HK-2 (cell line): ENCODE measurements at regions not wholly inside any gene's neighbourhood (a gene's known extent, or its start where the extent isn't known, plus 50 kb on each side); places are given as distances from the start of the nearest gene placed in this dataset.

ENCODE experiments used
- DNase-seq: peaks from one replicate; pipeline ENCODE4 v3.0.0-alpha.2; 2018; ENCODE audit not compliant: unreplicated experiment

DNA sequence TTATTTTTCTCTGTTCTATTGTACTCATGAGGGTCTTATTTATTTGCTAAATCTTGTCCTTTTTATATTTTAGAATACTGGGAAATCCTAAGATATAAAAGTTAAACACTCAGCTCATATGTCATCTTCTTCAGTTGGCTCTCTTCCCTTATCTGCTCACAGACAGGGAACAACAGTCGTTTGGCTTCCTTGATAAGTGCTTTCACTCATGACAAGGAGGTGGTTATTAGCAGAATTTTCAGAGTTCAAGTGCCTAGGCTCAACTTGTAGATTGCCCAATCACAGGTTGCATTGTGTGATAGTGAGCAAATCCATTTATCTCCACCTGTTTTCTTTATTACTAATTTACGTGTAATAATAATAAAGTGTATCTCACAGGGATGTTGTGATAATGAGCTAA is 620.3 kb upstream of the PCDH20 start:
- DNase-seq = no peak

DNA sequence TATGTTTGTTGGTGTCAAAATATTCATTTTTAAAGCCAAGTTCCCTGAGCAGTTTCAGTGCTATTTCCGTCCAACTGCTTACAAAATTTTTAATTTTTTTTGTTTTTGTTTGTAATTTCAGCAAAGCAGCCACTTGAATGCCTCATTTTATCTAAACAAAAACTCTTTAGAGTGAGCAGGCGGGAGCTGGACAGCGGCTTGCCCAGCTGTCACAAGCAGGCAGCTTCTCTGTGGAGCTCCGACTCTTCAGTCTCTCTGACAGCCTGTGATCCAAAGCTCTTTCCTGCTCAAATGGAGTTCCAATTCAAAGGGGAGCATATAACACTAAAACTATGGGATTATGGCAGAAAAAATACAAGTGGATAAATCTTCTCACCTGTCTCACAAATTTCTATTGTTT is 618.3 kb upstream of the PCDH20 start:
- DNase-seq = no peak

DNA sequence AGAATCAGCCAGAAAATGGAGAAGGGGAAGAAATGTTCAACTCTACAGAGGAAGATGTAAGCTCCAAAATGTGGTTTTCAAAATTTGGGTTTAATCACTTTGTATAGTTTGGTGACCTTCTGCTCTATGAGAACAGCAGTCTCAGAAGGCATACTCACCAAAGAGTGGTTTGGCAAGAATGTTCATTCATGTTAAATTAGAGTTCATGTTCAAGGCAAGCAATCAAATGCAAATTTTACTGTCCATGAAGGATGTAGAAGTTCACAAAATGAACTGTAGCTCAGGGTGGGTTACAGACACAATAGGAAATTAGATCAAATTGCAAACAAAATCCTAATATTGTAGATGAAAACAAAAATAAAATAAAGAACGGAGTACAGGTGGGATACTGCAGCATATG is 606.7 kb upstream of the PCDH20 start:
- DNase-seq = no peak

DNA sequence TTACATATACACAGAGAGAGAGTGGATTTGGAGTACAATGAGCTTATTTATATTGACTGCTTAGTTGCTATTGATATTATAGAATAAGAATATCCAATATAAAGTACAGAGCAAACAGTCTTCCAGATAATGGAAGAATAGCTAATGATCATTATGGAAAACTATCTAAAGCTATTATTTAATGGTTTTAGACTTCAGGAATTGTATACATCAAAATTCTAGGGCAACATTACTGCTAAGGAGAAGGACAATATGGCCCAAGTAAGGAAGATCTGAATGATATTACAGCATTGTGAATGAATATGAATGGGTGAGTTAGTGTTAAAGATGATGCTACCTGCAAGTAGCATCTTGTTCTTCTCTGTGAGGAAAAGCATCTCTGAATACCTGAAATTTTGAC is 604.2 kb upstream of the PCDH20 start:
- DNase-seq = no peak

DNA sequence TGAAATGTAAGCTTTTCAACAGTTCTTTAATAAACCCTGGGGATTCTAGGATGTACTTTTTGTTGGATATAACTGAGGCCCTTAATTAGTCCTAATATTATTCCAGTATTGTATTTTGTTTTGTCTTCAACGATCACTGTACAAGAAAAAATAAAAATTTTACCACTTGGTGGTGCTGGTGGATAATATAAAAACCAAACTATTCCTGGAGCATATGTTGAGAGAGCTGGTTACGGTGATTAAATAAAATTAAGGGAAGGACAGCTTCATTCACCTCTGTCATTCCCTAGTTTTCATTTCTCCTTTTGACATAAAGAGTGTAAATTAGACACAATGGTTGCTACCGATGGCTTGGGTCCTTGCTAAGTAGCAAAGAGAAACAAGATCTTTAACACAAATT is 598.6 kb upstream of the PCDH20 start:
- no peak for DNase-seq

DNA sequence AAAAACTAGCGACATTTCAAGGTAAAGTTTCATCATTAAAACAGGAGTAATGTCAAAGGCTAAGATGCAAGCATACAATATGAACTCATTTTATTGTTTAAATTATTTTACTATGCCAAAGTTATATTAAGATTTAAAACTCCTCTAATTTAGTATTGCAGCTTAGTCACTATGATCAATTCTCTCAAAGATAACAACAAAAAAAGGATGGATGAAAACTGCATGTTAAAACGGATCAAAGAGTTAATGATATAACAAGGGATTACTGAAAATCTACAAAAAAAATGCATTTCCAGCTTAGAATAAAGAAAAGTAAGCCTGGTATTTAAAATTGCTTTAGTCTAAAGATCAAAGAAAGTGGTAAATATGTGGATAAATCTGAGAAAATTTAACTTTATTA is 587.8 kb upstream of the PCDH20 start:
- DNase-seq = no peak

DNA sequence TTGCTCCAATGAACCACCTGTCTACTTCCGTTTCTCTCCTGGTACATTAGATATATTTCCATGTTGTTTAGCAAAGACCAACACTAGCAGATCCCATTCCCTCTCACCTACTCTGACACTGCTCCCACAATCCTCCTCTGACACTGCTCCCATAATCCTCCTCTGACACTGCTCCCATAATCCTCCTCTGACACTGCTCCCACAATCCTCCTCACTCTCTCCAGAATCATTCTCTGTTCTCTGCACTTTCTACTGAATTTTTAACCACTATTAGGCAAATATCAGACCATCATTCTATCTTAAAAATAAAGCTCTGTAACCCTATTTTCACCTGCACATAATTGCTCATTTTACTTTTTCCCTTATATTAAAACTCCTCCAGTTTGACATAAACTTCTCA is 578.5 kb upstream of the PCDH20 start:
- DNase-seq = no peak

DNA sequence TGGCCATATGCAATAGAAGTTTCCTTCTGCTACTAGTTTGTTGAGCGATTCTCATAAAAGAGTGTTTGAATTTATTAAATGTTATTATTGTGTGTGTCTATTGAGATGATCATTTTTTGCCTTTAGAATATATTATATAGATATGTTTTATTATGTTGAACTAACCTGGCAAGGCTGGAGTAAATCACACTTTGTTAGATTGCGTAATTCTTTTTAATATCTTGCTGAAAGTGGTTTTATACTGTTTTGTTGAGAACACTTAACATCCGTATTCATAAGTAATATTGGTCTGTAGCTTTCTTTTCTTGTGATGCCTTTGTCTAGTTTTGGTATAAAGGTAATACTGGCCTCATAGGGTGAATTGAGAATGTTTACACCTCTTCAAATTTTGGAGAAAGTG is 574.3 kb upstream of the PCDH20 start:
- DNase-seq = no peak

DNA sequence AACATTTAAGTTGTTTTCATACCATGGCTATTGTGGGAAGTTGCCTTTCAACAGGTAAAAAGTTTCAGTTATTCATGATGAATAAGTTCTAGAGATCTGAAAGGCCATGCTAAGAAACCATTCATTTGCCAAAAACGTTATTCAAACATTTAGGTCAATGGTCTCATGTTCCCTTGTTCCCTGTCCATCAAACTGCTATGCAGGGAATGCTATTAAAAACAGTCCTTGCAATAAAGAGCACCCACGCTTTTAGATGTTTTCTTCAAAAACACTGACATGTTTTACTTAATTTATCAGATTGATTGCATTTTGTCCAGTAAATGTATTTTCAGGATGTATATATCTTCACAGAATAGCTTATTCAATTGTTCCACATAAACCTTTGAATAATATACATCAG is 573.2 kb upstream of the PCDH20 start:
- DNase-seq = no peak

DNA sequence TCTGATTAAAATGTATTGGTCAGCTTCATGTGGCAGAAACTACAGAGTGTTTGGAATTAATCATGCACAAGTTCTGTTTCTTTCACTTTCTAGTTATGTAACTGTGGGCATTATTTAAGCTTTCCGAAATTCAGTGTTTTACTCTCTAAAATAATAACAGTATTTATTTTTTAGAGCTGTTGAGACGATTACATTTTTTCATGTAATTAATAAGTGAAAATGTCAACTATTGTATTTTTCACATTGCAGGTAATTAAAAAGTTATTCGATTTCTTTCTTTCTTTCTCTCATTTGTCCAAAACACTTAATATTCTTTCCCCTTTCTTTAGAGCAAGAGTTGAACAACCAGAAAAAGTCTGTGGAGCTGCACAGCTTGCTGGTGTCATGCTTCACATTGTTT is 559.4 kb upstream of the PCDH20 start:
- DNase-seq = no peak

DNA sequence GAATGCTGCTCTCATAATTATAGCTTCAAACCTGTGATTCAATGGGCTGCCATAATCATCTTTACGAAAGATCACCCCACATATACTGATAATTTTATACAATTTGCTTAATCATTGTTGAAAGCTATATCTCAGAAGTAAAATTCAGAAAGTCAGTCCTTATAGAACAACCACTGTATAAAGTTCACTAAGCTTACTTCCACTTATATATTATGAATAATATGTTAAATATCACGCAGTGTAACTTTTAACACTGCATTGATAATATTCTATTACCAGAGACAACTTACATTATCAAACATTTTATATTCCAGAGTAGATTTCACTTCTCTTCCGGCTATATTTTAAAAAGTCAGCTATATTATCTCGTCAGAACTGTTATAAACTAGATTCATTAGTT is 550.1 kb upstream of the PCDH20 start:
- no peak for DNase-seq

DNA sequence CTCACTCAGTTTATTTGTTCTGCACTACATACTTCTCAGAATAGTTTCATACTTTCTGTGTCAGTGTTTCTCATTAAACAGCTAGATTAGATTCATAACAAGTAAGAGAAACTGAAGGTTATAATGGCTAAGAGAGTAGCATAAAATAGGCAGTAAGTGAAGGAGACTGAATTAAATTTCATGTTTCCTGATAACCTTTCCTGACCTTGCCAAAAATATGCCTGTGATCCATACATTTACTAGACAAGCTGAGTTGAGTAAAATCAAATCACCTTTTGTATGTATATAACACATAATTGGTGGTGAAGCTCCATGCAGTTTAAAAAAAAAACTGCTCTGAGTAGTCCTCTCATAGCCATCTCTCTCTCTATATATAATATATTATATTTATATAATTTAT is 545.3 kb upstream of the PCDH20 start:
- DNase-seq = no peak

DNA sequence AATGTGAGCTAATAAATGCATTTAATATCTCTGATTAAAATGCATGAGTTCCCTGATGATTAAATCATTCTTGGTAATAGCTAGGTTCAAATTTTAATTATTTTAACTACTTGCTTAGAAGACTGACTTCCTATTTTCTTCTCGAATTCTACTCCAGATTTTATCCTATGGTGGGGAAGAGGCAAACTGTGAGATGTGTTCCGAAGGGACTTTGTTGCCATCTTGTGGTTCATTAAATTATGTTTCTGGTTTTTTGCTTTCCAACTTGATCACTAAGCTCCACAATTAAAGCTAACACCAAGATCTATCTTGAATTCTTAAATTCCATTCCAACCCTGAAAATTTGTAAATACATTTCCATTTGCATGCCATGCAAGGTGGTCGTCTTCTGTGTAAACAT is 538.4 kb upstream of the PCDH20 start:
- no peak for DNase-seq

DNA sequence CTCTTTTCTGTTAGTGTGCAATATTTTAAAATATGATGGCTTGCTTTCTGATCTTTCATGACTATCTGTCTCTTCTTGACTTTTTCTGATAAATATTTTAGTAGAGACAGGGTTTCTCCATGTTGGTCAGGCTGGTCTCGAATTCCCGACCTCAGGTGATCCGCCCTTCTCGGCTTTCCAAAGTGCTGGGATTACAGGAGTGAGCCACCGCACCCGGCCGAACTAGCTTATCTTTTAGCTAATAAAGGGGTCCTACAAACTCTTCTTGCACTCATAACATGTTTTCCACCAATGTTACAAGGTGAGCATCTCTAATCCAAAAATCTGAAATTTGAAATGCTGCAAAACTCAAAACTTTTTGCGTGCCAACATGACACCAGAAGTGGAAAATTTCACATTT is 535.2 kb upstream of the PCDH20 start:
- DNase-seq = no peak

DNA sequence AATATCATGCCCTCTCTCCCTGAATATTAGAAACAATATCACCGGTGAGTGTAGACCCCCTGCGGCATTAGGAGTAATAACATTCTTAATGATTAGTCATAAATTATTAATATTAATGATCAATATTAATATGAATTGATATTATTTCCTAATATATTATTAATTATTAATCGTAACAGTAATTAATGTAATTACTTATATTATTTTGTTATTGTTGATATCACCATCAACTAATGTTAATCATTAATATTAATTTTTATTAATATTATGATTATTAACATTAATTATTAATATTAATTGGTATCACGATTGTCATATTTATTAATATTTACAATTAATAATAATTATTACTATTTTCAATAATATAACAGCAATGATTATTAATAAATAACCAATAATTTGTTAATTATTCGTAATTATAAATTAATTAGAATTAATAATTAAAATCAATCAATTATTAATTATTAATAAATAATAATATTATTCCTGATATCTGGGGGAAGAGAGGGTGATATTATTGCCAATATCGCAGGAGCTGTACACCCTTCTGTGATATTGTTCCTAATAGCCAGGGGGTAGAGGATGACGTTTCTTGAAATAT is 528.8 kb upstream of the PCDH20 start:
- no peak for DNase-seq

DNA sequence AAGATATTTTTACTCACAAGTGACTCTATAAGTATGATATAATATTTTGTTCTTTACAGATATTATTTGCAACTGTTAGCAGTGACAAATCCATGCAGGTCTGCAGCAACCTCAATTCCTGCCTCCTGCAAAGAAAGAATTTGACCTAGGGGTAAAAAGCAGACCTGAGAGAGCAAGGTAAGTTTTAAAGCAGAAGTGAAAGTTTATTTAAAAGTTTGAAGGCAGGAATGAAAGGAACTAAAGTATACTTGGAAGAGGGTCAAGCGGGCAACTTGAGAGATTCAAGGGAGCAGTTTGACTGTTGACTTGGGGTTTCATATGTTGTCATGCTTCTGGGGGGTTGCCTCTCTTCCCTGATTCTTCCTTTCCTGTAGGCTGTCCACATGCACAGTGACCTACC is 520.1 kb upstream of the PCDH20 start:
- no peak for DNase-seq

DNA sequence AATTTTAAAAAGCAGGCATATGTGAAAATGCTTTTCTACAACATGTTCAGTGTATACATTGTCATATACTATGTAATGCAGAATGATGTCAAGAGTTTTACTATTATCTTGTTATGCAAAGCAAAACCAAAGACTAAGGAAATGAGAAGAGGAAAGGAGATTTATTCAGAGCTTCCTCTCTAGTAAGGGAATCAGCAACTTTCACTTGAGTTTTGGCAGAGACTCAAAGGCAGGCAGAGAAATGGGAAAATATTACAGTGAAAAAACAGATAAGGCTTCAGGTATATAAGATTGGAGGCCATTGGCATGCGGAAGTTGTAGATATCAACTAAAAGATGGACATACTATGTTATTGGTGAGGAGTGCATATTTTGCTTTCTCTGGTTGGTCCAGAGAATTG is 512.0 kb upstream of the PCDH20 start:
- DNase-seq = no peak

DNA sequence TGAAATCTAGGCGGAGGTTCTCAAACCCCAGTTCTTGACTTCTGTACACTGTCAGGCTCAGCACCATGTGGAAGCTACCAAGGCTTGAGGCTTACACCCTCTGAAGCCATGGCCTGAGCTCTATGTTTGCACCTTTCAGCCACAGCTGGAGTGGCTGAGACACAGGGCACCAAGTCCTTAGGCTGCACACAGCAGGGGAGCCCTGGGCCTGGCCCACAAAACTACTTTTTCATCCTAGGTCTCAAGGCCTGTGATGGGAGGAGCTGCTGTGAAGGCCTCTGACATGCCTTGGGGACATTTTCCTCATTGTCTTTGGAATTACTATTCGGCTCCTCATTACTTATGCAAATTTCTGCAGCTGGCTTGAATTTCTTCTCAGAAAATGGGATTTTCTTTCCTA is 503.2 kb upstream of the PCDH20 start:
- DNase-seq = no peak

DNA sequence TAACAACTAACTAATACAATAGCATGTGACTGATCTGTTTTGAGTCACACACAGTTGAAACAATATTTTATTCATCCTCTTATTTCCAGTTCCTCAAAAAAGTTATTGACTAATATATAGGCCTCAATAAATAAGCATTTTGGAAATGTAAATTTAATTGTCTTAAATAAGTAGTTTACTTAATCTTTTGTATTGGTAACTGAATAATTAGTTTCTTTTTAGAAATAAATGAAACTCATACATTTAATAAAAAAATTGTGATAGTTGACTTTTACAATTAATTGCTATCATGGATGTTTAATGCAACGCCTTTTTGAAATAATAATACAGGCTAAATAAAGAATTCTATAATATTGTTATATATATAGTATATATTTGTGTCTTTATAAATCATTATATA is 500.8 kb upstream of the PCDH20 start:
- DNase-seq = no peak

DNA sequence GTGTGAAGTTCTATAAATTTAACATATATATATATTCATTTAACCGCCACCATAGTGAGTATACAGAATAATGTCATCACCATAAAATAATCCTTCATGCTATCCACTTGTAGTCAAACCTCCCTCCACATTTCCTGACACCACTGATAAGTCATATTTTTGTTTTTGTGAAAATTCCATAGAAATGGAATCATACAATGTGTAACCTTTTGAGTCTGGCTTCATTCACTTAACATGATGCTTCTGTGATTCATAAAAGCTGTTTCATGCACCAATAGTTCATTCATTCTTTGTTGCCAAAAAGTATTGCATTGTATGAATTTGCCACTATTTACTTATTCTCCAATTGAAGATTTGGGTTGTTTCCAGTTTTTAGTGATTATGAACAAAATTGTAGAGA is 497.5 kb upstream of the PCDH20 start:
- no peak for DNase-seq

DNA sequence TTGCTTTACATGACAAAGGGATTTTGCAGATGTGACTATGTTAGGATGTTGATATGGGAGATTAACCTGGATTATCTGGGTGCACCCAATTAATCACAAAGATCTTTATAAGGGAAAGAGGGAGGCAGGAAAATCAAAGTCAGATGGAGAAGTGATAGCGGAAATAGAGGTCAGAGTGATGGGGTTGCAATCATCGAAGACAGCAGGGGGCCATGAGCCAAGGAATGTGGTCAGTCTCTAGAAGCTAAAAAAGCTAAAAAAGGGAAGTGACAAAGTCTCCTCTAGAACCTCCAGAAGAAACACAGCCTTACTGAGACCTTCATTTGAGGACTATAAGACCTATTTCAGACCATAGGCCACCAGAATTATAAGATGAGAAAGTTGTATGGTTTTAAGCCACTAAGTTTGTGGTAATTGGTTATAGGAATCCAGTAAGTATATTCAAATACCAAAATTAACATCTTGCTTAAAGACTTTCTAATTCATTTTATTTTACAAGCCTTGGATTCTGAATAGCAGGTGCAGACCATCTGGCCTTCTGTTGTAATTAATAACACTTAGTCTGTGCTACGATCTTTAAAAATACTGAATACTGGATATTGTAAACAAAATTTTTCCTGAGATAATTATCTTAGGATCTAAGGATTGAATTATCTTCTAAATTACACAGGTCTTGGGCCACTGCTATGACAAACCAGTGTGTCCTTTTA is 493.4 kb upstream of the PCDH20 start:
- no peak for DNase-seq

DNA sequence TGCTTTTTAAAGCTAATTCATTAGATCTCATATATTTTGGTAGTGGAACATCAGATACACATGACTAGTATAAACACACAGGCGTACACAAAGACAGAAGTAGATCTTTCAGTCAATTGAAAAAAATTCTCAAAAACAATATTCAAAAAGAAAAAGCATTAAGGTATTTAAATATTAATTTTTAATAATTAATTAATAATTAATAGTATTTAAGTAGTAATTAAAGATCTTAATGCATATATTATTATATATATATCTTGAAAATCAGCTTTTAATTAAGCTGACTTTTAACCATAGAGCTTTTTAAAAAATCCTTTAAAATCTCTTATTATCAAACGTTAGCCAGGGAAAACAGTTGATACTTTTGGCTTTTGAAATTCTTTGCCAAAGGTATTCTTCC is 489.4 kb upstream of the PCDH20 start:
- no peak for DNase-seq

DNA sequence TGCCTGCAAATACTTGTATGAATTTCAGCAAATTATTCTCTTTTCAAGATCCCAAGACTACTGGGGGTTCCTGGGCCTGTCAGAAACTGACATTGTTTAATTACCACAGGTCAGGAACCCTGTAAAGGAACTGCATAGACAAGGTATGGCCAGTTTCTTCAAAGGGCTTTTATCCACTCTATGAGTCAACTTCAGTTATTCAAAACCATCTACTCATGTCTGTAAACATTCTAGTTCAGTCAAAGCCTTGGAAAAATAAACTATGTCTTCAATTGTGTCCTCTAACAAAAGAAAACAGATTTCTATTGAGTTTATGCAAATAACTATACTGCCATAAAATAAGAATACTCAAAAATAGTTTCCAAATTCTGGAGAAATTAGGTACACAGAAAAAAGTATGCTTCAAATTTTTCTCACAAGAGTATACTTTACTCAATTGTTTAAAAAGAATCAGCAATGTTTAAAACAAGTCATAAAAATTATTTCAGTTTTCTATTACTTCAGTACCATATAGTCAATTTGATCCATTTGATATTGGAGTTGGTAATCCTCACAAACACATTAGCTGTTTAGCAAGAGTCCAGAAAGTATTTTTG is 486.4 kb upstream of the PCDH20 start:
- no peak for DNase-seq

DNA sequence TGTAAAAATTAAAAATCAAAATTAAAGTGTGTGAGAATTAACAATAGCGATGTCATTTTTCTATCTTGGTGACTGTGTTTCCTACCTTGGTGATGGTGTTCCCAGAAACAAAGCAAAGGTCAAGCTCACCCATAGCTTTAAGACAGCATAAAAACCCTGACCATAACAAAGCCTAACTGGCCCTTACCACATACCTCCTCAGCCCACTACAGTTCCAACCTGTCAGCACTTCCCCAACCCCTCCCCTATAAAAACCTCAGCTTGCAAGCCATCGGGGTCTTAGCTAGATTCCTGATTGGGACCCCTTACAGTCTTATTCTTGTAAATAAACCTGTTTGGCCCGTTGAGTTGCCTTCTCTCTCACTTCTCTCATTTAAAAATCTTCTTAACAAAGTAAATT is 484.4 kb upstream of the PCDH20 start:
- DNase-seq = no peak
